ENCODE measurements at regions not wholly inside any gene's neighbourhood (a gene's known extent, or its start where the extent isn't known, plus 50 kb on each side); places are given as distances from the start of the nearest gene placed in this dataset.
"Not testable (repeated sequence)": the region's sequence is repeated elsewhere in the genome, so short reads cannot be mapped to it uniquely, and the experiment has no call there.

DNA sequence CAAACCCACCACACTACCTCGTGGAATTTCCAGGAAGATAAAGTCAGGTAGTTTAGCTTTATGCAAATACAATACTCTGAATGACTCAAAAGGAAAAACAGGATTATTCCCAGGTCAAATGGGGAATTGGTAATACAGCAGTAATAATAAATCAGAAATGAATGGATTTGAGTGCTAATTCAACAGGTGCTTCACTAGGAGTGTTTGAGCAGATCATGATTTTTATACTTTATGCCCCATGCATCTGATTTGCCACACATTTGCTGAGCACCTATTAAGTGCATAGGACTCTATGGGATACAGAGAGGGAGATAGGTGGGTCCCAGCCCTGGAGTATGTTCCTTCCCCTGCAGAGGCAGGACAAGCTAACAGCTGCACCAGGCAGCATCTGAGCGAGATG is 381.4 kb upstream of the PODXL start:
- no peak for DNase-seq (ENCODE audit: low read depth in 2 of 2)

DNA sequence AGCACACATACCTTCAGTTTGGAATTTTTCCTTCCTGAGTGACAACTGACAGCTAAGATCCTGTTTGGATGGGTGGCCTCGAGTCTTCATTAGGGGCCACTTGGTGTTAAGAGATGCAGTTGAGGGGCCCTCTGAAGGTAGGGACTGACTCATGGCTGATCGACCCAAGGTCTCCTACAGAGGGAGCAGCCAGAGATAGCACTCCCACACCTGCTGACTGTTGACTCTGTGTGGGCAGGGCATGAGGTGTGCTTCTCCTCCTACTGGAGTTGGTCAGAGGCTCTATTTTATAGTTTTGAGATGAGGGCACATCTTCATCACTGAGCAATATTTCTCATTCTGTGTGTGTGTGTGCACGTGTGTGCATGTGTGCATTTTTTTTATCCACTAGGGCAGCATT is 378.8 kb upstream of the PODXL start:
- no peak for DNase-seq (ENCODE audit: low read depth in 2 of 2)

DNA sequence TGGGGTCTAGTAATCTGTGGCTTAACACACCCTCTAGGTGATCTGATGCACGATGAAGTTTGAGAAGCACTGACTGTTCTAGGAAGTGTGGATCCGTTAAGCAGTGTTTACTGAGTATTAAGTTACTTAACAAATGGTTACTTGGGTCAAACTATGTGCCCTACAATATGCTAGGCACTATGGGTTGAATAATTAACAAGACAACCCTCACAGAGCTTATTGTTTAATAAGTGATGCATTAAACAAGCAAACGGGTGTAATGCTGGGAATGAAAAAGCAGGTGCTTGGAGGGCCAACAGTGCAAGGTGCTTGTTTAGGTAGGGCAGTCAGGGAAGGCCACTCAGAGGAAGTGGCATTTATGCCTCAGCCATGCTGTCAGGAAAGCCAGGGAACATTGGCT is 378.0 kb upstream of the PODXL start:
- no peak for DNase-seq (ENCODE audit: low read depth in 2 of 2)

DNA sequence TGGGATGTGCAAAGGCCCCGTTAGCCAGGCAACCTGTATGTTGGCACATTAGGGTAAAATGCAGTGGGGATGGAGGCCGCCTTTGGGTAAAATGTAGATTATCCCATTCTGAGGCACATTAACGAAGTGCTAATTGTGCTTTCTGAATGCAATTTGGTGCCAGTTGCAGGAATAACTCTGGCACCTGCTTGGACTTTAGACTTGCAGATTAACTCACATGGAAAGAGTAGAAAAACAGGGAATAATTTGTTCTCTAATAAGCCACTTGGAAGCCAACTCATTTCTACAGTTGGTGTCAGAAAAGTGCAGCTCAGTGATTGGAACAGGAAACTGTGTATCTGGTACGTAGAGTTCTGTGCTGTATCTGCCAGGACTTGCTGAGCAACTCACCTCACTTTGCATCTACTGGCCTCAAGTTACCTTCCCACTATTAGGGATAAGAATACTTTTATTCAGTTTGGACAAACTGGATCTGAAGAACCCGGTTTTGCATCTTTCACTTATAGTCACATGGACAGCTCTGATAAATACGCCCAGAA is 377.4 kb upstream of the PODXL start:
- DNase-seq (ENCODE audit: low read depth in 2 of 2) = no peak

DNA sequence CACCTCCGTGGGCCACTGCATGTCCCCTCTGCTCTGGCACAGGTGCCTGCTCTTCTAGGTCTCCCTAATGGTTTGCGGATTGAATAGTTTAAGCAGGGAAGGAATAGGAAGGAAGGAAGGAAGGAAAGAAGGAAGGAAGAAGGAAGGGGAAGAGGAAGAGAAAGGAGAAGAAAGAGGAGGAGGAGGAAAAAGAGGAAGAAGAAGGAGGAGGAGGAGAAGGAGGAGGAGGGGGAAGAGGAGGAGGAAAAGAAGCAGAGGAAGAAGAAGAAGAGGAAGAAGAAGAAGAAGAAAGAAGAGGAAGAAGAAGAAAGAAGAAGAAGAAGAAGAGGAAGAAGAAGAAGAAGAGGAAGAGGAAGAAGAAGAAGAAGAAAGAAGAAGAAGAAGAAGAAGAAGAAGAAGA is 376.8 kb upstream of the PODXL start:
- not testable (repeated sequence) for DNase-seq (ENCODE audit: low read depth in 2 of 2)

DNA sequence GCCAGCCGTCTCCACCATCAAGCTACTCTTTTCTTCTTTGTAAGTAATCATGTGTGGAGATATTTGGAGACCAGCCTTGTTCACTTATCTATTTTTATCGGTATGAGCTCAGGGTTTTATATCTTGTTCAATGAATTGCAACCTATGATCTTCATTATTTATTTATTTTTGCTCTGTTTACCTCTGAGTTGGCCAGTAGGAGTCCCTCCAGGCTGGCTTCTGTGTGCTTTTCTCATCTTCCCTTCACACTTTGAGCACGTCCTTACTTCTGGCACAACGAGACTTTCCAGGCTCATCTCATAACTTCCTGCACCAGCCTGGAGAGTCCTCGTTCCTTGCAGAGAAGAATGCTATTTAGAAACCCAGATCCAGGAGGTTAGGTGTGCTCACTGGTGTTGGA is 375.8 kb upstream of the PODXL start:
- DNase-seq (ENCODE audit: low read depth in 2 of 2) = no peak

DNA sequence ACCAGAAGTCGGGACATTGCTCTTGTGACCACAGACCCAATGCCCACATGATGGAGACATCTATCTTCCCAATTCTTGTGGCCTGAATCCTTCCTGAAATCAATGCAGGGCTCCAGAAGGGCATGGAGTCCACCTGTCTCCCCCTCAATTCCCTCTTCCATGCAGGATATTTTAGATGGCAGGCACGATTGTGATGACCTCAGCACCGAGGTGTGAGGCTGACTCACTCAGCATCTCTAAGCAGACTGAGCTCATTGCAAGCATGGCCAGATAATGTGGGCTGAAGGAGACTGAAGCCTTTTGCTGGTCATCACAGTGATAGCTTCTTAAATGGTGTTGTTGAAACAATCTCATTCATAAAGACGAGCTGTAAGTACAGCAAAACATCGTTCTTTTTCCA is 374.9 kb upstream of the PODXL start:
- no peak for DNase-seq (ENCODE audit: low read depth in 2 of 2)

DNA sequence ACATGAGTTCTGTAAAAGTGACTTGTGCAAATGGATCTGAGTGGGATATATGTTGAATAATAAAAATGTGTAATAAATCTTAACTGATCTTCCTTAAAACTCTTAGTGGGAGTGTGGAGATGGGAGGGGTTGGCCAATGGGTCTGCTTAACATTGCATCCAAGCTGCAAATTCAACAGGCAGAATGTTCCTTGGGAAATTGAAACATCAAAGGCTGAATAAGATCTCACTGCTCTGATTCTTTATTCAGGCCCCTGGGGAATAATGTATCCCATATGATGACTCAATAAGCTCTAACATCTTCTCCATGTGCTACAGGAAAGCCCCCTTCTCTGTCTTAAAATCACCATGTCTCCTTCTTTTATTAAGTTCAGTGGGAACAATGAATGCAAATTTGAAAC is 373.2 kb upstream of the PODXL start:
- DNase-seq (ENCODE audit: low read depth in 2 of 2) = no peak

DNA sequence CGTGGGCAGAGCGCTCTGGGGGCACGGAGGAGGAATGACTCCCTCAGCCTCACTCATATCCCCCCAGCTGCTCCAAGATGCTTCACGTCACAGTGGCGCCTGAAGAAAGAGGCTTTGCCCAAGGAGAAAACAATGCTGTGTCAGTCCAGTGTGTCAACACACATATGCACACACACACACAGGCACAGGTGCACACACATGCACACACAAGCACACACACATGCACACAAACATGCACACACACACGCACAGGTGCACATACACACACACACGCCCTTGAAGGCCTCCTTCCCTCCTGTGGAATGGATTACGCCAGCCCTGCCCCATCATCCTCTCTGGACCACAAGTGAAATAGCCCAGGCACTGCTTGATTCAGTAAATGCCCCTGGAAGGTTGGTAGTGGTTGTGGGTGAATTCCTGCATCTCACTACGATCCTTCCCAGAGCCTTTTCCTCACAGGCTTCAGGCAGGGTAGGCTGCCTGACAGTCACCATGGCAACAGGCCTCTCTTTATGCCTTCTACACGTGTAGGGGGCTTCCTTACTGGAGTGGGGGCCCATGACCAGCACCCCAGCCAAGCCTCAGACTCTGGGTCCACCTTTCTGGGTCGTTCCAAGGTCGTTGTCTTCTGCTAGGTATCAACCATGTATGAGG is 371.5 kb upstream of the PODXL start:
- DNase-seq (ENCODE audit: low read depth in 2 of 2) = no peak

DNA sequence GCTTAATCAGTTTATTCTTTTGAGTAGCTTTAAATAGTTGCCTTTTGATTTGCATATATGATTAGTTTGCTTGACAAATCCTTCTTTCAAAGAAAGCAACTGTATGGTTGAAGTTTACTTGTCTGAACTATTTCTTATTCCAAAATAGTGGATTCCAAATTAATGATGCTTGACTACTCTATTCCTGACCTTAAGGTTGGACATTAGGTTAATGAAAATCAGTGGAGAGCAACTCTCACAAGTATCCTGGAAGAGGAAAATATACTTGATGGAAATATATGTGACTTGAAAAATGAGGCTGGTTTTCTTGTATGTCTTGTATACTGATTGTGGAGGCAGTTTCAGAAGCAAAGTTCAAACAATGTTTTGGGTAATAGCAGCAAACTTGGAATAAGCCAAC is 369.2 kb upstream of the PODXL start:
- no peak for DNase-seq (ENCODE audit: low read depth in 2 of 2)

DNA sequence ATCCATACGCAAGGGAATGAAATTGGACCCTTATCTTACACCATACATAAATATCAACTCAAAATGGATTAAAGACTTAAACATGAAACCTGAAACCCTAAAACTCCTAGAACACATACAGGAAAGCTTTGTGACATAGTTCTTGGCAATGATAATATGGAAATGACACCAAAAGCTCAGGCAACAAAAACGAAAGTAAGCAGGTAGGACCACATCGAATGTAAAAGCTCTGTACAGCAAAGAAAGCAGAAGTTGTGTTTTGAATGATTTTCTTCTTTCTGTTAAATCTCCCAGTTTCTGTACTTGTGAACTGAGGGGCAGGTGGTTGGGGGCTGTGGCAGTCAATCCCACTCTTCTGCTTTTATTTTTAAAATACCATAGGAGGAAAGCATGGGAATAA is 368.4 kb upstream of the PODXL start:
- no peak for DNase-seq (ENCODE audit: low read depth in 2 of 2)

DNA sequence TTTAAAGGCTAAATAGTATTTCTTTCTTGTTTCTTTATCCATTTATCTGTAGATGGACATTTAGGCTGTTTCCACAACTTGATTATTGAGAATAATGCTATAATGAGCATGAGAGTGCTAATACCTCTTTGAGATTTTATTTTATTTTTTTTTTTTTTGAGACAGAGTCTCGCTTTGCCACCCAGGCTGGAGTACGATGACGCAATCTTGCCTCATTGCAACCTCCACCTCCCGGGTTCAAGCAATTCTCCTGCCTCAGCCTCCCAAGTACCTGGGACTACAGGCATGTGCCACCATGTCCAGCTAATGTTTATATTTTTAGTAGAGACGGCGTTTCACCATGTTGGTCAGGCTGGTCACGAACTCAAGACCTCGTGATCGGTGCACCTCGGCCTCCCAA is 366.5 kb upstream of the PODXL start:
- DNase-seq (ENCODE audit: low read depth in 2 of 2) = not testable (repeated sequence)

DNA sequence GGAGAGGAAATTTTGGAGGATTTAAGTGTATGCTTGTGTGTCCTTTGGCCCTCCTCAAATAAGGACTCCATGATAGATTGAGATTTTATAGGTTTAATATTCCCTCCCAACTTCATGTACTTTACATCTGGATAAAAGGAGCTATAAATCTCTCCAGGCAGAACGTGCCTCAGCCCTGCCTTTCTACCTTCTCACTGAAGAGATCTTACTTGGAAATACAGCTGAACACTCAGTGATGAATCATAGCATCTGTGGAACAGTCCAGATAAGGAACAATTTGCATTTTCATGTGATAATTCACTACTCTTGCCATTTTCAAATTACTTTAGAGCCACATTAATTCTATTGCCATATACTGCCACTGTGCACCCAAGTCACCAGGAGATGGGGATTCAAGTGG is 364.6 kb upstream of the PODXL start:
- DNase-seq (ENCODE audit: low read depth in 2 of 2) = no peak

DNA sequence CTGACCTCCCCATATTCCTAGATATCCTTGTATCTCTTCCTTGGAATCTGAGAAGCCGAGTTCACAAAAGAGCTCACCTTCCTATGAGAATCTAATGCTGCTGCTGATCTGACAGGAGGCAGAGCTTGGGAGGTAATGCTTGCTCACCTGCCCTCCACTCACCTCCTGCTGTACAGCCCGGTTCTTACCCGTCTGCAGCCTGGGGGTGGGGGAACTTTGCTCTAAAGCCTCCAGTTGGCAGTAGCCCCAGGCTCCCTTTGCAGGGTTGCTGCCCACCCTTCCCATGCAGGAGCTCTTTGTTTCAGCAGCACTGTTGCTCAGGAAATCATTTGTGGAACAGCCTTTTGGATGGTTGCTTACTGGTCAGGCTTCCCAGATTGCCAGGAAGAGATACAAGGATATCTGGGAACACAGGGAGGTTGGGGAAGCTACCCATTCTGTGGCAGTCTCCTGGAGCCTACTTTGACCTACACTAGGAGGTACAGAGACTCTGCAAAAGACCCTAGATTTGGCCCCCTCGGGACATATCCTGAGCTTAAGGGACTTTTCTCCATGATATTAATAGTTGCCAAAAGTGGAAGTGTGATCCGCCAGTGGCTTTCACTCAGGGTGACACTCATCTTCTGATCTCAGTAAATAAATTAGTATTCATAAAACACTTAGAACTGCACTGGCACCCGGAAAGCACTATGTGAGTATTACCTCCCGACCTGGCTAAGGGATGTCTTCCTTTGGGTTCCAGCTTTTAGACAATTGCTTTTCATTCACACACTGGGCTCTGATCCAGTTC is 363.7 kb upstream of the PODXL start:
- no peak for DNase-seq (ENCODE audit: low read depth in 2 of 2)

DNA sequence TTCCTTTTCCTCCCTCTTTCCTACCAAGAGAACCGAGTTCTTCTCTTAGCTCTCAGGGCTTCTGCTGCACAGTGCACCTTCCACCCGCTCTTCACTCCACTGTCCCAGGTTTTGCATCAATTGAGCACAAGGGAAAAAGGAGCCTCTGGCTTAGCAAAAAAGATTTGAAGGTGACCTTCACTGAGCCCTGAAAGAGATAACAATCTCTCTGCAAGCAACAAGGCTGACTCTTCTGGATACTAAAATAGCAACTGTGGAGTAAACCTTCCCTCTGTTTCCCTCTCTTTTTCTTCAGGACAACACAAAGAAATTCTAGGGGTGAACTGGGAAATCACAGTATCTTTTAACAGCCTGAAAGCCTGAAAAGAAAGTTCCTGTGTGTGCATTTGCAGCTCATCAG is 354.7 kb upstream of the PODXL start:
- no peak for DNase-seq (ENCODE audit: low read depth in 2 of 2)

DNA sequence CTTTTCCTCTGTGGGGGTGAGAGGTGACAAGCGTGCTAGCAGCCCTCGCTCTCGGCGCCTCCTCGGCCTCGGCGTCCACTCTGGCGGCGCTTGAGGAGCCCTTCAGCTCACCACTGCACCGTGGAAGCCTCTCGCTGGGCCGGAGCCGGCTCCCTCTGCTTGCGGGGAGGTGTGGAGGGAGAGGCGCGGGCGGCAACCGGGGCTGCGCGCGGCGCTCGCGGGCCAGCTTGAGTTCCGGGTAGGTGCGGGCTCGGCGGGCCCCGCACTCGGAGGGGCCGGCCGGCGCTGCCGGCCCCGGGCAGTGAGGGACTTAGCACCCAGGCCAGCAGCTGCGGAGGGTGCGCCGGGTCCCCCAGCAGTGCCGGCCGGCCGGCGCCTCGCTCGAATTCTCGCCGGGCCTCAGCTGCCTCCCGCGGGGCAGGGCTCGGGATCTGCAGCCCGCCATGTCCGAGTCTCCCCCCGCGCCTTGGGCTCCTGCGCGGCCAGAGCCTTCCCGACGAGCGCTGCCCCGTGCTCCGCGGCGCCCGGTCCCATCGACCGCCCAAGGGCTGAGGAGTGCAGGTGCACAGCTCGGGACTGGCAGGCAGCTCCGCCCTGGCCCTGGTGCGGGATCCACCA is 352.8 kb upstream of the PODXL start:
- no peak for DNase-seq (ENCODE audit: low read depth in 2 of 2)

DNA sequence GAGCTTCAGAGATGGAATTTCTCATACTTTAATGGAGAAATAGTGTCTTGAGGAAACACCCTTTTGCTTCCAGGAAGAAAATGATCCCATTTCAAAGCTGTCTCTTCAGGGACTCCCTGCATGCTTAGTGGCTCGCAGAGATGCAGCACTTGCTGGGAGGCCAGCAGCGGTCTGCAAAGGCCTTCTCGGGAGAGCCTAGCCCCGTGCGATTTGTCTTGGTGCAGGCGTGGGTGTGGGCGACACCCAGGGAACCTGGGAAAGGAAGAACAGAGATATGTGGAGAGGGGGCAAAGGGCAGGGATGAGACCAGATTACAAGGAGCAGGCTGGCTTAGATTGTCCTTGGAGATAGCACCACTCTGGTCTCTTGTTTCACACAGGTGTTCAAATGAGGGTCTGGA is 352.3 kb upstream of the PODXL start:
- DNase-seq (ENCODE audit: low read depth in 2 of 2) = no peak

DNA sequence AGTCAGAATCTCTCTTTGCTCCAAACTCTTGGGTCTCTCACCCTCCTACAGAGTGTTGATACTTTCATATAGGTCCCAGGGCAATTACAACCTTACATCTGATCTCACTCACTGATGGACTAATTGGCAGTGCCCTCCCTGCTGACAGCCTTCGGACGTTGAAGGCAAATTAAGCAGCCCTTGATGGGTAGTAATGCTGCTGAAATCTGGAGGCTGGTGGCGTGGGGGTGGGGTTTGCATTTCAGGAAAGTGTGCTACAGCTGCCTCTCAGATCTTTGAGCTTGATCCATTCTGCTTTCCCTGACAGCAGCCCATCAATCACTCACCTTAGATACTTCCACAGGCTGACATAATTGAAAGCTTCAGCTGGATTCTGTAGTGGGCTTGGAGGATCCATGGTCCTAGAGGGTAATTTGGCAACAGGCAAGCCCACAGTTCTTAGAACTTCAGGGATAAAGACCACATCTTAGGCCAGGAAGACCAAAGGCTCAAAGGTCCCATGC is 349.1 kb upstream of the PODXL start:
- no peak for DNase-seq (ENCODE audit: low read depth in 2 of 2)

DNA sequence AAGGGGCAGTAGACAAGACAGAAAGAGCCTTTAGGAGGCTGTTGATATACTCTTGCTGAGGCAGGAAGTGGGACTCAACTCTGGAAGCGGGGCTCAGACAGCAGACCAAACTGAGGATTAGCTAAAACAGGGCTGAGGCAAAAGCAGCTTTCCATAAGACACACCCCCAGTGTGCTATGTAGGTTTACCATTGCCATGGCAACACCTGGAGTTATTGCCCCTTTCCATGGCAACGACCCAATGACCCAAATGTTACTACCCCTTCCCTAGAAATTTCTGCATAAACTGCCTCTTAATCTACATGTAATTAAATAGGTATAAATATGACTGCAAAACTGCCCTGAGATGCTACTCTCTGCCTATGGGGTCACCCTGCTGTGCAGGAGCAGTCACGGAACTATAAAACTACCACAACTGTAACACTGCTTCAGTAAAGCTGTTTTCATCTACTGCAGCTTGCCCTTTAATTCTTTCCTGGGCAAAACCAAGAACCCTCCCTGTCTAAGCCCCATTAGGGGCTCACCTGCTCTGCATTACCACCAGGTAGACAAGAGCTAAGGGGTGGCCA is 348.4 kb upstream of the PODXL start:
- DNase-seq (ENCODE audit: low read depth in 2 of 2) = no peak

DNA sequence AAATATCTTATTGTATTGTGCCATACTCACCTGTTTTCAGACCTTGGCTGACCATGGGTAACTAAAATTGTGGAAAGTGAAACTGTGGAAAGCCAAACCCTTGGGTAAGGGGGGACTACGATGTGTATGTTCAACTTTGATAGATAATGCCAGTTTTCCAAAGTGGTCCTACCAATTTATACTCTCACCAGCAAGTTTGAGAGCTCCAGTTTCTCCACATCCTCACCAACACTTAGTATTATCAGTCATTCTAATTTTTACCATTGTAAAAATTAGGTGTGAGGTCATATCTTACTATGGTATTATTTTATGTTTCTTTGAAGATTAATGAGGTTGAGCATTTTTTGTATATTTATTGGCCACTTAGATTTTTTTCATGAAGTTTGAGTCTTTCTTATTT is 346.9 kb upstream of the PODXL start:
- no peak for DNase-seq (ENCODE audit: low read depth in 2 of 2)

DNA sequence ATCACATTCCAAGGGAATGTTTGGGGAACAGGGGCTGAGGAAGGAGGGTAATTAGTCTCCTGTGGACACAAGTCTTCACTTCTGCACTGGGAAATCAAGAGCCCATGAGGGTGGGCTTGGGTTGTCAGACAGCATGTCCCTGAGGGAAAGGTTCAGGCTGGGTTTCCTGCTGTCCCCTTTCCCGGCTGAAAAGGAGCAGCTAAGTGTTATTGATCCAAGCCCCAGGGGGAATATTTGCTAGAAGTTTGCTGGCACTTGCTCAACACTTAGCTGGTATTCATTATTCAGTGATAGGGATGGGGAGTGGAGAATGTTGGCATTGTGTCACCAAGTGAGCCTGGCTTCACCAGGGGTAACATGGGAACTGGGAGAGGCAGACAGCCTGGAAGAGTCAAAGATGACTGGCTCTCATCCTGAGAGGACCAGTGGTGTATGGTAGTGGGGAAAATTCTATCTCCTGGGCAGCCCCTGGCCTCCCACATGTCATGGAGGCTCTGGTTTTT is 344.4 kb upstream of the PODXL start:
- no peak for DNase-seq (ENCODE audit: low read depth in 2 of 2)

All from stimulated activated CD8-positive, alpha-beta memory T cell treated with anti-CD3 and anti-CD28 coated beads, Interleukin-15, amount 100 ng/mL, for 48 hours (primary cell).